ENCODE measurements at regions not wholly inside any gene's neighbourhood (a gene's known extent, or its start where the extent isn't known, plus 50 kb on each side); places are given as distances from the start of the nearest gene placed in this dataset.
A peak's percentile ranks its signal among the peaks of the same experiment; 100 is the strongest.

DNA sequence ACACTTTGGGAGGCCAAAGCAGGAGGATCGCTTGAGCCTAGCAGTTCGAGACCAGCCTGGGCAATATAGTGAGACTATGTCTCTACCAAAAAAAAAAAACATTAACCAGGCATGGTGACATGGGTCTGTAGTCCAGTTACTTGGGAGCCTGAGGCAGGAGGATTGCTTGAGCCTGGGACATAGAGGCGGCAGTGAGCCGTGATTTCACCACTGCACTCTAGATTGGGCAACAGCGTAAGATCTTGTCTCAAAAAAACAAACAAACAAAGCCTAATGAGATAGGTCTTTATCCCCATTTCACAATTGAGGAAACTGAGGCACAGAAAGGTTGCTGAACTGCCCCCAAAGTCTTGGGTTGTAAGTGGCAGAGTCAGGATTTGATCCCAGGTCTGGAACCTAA, 70.5 kb upstream of the RAD23B start:
- ATAC-seq: no peak
- Mint-ChIP-seq H3K27ac (no peak overlapping the region), H3K36me3 (no peaks in the 10 kb centered on the region), H3K9me3 (peaks cover 0 to 3% of the 10 kb centered on the region in 2 donors)
- DNase-seq (ENCODE audit: low spot score in 2 of 2): no peak

DNA sequence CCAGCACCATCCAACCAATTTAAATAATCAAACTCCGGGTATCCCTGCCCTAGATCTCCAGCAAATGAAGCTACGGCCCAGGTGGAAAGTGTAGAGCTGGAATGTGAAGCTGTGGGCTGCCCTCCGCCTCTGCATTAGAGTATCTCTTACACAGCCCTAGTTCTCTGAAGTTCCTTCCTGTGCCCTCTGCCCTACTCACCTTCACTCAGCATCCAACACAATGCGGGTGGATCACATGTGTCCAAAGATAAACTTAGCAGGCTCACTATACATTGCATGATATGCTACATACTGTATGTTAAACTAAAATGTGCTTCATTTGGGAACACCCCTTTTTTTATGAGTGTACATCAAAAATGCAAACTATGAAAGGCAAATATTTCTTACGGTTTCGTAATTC, 70.0 kb upstream of the RAD23B start:
- DNase-seq (ENCODE audit: low spot score in 2 of 2): no peak
- H3K27ac Mint-ChIP-seq: peak overlapping the region in 1 of 2 donors; percentile 11
- peak; percentile 19 to 56 for ATAC-seq
- H3K36me3 Mint-ChIP-seq: no peaks in the 10 kb centered on the region
- peaks cover 0 to 3% of the 10 kb centered on the region in 2 donors for H3K9me3 Mint-ChIP-seq

DNA sequence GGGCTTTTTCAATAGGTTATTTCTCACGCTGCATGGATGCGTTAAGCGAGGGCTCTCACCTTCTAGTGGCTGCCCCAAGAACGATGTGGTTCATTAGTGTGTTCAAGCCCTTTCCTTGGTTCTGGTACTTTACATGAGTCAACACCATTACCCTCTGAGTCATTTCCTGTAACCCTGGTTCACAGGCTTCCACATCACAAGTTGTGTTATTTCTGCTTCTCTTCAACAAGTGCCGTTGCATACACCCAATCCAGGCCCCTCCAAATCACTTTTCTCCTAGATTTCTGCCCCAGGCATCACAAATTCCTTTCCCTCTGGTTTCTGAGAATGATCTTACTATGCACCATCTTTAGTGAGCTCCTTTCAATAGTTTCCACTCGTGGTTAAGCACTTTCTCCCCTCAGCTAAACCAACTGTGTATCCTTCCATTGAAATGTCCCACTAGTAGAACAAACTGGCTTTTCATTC, 69.5 kb upstream of the RAD23B start:
- no peaks in the 10 kb centered on the region for H3K36me3 Mint-ChIP-seq
- DNase-seq (ENCODE audit: low spot score in 2 of 2): peak in 1 of 2 donors; percentile 32
- H3K27ac Mint-ChIP-seq: peak overlapping the region; percentile 11 to 93
- ATAC-seq: peak; percentile 99 to 100
- peaks cover 0 to 3% of the 10 kb centered on the region in 2 donors for H3K9me3 Mint-ChIP-seq

DNA sequence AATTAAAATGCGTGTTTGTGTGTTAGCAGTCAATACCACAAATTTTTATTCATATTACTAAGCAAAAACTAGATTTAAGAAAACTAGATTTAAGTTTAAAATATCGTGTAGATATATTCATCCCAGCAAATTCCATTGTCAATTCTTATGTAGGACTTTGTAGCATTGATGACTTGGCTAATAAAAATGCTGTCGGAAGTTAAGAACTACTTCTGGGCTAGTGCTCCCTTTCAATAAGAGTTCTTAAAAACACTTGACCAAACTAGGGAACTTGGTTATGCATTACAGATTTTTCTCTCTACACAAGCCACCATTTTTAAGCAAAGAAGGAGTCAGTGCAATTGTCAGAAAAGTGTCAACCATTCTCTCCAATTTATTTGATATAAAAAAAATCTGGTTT, 68.7 kb upstream of the RAD23B start:
- Mint-ChIP-seq H3K9me3 (peaks cover 0 to 7% of the 10 kb centered on the region in 2 donors), H3K36me3 (no peaks in the 10 kb centered on the region), H3K27ac (no peak overlapping the region)
- ATAC-seq (no peak), DNase-seq (ENCODE audit: low spot score in 2 of 2) (no peak)

DNA sequence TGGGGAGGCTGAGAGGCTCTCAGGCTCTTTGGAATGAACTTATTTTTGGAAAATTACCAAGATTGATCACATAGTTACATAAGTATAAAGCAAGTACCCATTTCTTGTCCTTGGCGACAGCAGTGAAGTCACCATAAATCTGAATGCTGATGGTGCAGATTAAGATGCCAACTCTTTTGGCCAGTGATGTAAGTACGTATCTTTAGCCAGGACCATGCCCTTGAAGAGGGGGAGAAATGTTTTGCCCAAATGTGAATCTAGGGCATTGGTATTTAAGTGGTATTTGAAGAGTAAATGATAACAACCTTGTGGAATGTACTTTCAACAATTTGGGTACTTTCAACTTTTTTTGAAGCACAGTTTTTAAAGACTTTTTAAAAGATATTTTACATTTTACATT, 68.2 kb upstream of the RAD23B start:
- no peak for ATAC-seq

DNA sequence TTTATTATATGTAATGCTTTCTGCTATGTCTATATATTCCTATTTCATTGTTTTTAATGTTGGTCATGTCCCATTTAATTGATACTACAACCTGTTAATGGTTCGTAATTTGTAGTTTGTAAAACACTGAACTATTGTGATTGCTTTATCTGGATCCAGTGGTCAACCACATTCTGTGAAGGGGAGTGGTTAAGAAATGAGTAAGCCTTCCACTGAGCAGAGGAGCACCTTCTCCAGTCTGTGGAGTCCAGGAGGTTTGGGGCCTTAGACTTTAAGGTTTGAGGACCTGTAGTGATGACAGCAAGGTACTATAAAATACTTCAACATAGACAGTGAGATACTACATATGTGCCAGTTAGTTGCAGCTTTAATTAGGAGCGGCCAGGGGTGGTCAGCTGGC, 67.7 kb upstream of the RAD23B start:
- Mint-ChIP-seq H3K9me3 (peaks cover 0 to 7% of the 10 kb centered on the region in 2 donors), H3K27ac (no peak overlapping the region), H3K36me3 (no peaks in the 10 kb centered on the region)
- ATAC-seq (no peak), DNase-seq (ENCODE audit: low spot score in 2 of 2) (no peak)

More for the DNA sequence above, 68.2 kb upstream of the RAD23B start:
- no peak overlapping the region for H3K27ac Mint-ChIP-seq
- H3K36me3 Mint-ChIP-seq: no peaks in the 10 kb centered on the region
- peaks cover 0 to 7% of the 10 kb centered on the region in 2 donors for H3K9me3 Mint-ChIP-seq
- DNase-seq (ENCODE audit: low spot score in 2 of 2): no peak

DNA sequence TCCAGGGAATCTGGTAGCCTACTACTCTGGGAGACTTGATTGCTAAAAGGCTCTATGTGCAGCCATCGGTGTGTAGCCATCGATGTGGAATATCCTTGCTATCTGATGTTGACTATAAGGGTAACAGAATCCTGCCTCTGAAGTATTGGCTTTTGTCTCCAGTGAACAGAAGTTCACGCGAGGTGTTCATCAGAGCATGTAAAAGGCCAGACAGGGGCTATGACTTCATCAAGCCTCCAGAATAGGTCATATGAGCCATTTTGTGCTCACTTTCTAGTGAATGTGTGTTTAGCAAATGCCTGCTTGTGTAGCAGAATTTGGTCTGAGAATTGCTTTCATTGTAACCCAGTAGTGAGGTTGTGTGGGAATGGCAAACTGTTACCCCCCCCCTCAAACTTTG, 66.8 kb upstream of the RAD23B start:
- Mint-ChIP-seq H3K36me3 (no peaks in the 10 kb centered on the region), H3K27ac (no peak overlapping the region), H3K9me3 (peaks cover 0 to 7% of the 10 kb centered on the region in 2 donors)
- DNase-seq (ENCODE audit: low spot score in 2 of 2) (no peak), ATAC-seq (no peak)

DNA sequence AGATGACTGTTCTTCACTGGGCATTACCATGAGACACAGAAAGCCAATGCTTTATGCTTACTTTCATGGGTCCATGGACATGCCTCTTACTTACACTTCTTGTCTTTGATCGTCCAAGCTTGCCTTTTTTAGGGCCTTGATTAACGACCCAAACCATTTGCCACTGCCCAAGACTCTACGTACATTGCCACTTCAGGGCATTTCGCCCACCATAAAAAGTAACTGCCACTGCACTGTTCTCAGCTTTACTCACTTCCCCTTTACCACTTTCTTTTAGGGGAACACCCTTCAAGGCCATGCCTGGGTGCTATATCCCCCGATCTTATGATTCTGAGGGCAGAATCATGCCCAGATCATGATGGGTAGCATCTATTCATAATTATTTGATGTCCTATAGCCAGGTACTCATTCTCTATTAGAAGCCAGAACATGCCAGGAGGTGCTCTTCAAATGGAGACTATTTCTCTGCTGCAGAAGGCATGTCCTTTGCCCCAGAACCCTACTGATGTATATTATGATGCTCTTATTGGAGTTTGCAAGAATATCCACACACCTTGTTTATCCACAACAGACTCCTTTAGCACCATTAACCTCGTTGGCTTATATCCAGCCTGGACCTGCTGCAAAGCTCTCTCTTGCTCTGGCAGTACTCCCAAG, 64.1 kb upstream of the RAD23B start:
- no peak for ATAC-seq
- Mint-ChIP-seq H3K27ac (no peak overlapping the region), H3K9me3 (peaks cover 0 to 5% of the 10 kb centered on the region in 2 donors), H3K36me3 (no peaks in the 10 kb centered on the region)
- no peak for DNase-seq (ENCODE audit: low spot score in 2 of 2)

DNA sequence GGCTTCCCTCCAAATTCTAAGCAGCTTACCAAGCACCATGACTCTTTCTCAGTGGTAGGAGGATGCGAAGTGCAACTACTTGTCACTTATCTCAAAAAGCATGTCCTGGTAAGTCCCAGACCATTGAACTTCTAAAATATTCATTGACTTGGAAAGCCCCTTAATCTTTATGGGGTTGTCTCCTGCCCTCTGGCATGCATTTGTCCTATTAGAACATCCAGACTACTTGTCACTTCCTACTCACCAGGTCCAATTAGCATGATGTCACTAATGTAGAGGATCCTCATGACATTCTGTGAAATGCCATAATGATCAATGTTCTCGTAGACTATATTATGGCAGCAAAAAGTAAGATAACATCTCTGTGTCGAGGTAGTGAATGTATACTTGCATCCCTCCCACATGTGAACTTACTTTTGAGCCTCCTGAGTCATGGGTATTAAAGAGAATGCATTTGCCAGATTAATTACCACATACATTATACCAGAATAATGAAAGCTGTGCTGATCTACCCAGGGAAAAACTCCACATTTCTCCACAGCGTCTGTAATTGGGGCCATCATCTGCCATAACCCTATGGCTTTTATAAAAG, 63.5 kb upstream of the RAD23B start:
- Mint-ChIP-seq H3K36me3 (no peaks in the 10 kb centered on the region), H3K27ac (no peak overlapping the region), H3K9me3 (peaks cover 0 to 5% of the 10 kb centered on the region in 2 donors)
- ATAC-seq: no peak
- no peak for DNase-seq (ENCODE audit: low spot score in 2 of 2)

DNA sequence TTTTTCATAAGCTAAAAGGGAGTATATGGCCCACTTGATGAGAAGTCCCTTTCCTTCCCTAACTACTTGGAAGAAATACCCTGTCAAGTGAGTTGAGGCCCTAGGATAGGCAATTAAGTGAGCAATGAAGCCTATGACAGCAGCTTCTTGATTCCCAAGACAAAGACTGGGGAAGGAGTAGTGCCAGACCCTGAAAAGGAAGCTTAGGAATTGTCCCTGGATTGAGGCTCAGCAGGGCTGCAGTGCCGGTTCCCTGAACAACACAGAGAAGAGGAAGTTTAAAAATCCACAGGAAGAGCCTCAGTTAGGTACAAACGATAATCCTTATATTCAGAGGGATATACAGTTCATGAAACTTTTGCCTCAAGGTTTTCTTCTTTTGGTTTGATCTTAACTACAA, 61.8 kb upstream of the RAD23B start:
- peaks cover 0 to 5% of the 10 kb centered on the region in 2 donors for H3K9me3 Mint-ChIP-seq
- DNase-seq (ENCODE audit: low spot score in 2 of 2) (no peak), ATAC-seq (no peak)
- H3K27ac Mint-ChIP-seq: no peak overlapping the region
- H3K36me3 Mint-ChIP-seq: no peaks in the 10 kb centered on the region

DNA sequence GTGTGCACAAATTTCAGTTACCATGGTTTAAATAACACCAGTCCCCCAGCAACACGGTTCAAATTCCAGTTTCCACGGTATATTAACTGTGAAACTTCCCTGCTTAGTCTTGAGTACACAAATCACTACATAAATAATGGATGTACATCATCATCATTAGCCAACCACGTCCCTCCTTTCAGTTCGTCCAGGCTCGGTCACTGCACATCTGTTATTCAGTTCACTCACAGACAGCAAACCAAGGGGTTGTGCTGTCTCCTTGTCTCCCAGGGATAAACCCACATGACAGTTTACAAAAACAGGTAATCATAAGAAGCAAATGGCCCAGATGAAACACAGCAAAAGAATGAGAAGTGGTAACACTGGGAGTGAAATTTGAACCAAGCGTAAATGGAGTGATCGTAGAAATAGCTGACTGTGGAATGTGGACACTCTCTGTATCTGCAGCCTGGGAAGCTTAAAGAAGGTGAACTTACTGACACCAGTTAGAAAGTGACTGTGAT, 61.0 kb upstream of the RAD23B start:
- no peaks in the 10 kb centered on the region for H3K36me3 Mint-ChIP-seq
- no peak for ATAC-seq

DNA sequence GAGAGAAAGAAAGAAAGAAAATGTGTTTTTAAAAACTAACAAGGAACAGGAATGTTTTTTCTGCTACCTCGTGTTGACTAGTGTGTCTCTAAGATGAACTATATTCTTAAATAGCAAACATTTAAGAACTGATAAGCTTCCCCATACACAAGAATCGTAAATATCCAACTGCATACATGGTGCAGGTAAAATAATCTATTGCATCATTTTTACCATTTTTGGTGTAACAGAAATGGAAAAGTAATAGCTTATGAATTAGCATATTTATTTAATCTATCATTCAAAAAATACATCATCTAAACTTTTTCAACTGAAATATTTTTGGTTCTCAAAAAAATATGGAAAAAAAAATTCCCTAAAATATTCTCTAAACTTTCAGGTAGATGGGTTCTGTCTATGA, 59.7 kb upstream of the RAD23B start:
- DNase-seq (ENCODE audit: low spot score in 2 of 2) (no peak), ATAC-seq (no peak)
- H3K9me3 Mint-ChIP-seq: peaks cover 0 to 5% of the 10 kb centered on the region in 2 donors
- no peak overlapping the region for H3K27ac Mint-ChIP-seq
- no peaks in the 10 kb centered on the region for H3K36me3 Mint-ChIP-seq

More for the DNA sequence above, 61.0 kb upstream of the RAD23B start:
- DNase-seq (ENCODE audit: low spot score in 2 of 2): no peak
- H3K9me3 Mint-ChIP-seq: peaks cover 0 to 5% of the 10 kb centered on the region in 2 donors
- no peak overlapping the region for H3K27ac Mint-ChIP-seq

DNA sequence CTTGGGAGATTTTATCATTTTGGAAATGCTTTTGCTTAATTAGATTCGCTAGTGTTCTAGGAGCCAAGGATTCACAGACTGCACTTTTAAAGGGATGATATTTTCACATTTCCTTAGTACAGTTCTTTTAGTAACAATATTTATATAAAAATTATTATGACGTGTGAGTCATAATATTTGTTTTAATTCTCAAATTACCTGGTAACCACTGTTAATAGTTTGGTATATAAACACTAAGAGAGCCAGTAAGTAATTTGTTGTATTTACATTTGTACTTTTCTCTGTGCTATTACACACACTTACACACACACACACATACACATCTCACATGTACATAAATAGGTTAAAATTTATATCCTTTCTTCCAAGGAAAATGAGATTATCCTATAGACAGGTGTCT, 58.8 kb upstream of the RAD23B start:
- Mint-ChIP-seq H3K36me3 (no peaks in the 10 kb centered on the region), H3K9me3 (no peaks in the 10 kb centered on the region), H3K27ac (no peak overlapping the region)
- no peak for ATAC-seq
- no peak for DNase-seq (ENCODE audit: low spot score in 2 of 2)

DNA sequence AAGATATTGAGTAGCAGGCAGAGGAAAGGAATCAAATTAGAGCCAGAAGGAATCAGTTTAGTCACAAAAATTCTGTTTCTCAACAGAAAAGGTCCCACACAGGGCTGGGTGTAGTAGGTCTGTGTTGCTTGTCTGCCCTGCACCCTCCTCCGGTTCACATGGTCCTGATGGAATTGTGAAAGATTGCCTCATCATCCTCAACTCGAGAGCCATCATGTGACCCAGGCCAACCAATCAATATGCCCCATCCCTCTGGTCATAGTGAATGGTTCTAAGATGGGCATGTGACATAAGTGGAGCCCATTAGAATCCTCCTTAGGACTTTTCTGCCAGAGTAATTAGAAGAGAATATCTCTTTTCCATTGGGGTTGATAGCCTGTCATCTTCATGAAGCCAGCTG, 56.7 kb upstream of the RAD23B start:
- ATAC-seq (no peak), DNase-seq (ENCODE audit: low spot score in 2 of 2) (no peak)
- Mint-ChIP-seq H3K27ac (no peak overlapping the region), H3K36me3 (peaks cover 2 to 5% of the 10 kb centered on the region in 2 donors), H3K9me3 (no peaks in the 10 kb centered on the region)

DNA sequence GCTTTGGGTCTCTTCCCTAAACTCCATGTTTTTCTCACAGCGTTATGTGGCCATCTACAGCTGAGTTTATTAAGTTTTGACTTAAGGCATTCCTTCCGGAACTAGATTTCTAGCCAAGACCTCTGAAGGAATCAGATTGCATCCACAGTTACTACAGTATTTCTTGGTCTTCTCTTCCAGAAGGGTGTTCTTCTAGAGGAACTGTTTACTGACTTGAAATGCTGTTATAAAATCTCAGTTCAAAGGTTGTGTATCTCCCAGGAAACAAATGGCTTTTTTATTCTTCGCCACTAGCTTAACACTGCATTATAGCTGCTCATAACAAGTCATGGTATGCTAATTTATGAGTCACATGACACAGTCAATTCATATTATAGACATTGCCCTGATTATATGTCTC, 55.3 kb upstream of the RAD23B start:
- no peaks in the 10 kb centered on the region for H3K9me3 Mint-ChIP-seq
- DNase-seq (ENCODE audit: low spot score in 2 of 2) (no peak), ATAC-seq (no peak)
- H3K27ac Mint-ChIP-seq: no peak overlapping the region
- peaks cover 7 to 8% of the 10 kb centered on the region in 2 donors for H3K36me3 Mint-ChIP-seq

DNA sequence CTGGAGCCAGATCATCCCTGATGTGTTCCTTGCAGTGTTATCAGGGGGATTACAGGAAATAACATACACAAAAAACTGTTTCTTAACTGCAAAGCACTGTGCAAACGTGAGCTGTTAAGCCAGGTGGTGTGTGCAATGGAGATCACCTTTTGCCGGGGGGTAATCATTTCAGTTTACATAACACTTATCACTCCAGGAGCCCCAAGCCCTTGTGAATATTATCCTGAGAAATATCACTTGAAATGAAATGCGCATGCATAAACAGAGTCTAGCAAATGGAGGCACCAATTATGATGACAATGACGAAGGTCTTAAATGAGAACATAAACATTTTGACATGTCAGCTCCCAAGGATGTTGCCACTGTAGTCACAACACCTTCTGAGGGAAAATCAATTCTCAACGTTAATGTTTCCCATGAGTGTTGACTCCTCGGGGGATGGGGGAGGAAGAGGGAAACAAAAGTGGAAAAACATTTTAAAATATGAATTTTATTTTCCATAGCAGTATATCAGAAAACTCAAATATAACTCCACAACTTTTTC, 54.5 kb upstream of the RAD23B start:
- H3K27ac Mint-ChIP-seq: no peak overlapping the region
- ATAC-seq (no peak), DNase-seq (ENCODE audit: low spot score in 2 of 2) (no peak)

DNA sequence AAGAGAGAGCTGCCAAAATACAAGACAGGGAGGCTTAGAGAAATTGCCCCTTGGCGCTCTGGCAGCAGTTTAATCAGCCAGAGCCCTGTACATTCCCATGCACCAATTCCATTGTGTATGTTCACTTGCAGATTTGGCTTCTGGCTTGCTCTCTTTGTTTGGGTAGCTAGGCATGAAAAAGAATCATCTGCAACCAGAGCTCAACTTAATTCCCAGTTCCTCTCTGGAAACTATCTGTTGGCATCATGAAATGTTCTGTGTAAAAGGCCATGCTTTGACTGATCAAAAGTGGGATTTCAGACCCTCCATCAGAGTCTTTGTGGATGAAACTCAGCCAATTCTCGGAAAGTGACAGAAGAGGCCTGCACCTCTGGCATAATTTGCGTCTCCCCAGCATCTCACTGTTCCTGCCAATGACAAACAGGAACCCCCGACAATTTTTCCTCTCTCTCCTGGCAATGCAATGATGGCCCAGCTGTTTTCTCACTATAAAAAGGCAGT, 53.8 kb upstream of the RAD23B start:
- Mint-ChIP-seq H3K27ac (no peak overlapping the region), H3K36me3 (peaks cover 7 to 8% of the 10 kb centered on the region in 2 donors), H3K9me3 (no peaks in the 10 kb centered on the region)
- DNase-seq (ENCODE audit: low spot score in 2 of 2) (no peak), ATAC-seq (no peak)

More for the DNA sequence above, 54.5 kb upstream of the RAD23B start:
- H3K36me3 Mint-ChIP-seq: peaks cover 7 to 8% of the 10 kb centered on the region in 2 donors
- no peaks in the 10 kb centered on the region for H3K9me3 Mint-ChIP-seq
